Islet precursor cell (in vitro differentiated cells): ENCODE measurements at regions not wholly inside any gene's neighbourhood (a gene's known extent, or its start where the extent isn't known, plus 50 kb on each side); places are given as distances from the start of the nearest gene placed in this dataset.
"Not testable (repeated sequence)": the region's sequence is repeated elsewhere in the genome, so short reads cannot be mapped to it uniquely, and the experiment has no call there.

Experiments
- DNase-seq: peaks from one replicate; pipeline ENCODE4 v3.0.0-alpha.2; 2018

DNA sequence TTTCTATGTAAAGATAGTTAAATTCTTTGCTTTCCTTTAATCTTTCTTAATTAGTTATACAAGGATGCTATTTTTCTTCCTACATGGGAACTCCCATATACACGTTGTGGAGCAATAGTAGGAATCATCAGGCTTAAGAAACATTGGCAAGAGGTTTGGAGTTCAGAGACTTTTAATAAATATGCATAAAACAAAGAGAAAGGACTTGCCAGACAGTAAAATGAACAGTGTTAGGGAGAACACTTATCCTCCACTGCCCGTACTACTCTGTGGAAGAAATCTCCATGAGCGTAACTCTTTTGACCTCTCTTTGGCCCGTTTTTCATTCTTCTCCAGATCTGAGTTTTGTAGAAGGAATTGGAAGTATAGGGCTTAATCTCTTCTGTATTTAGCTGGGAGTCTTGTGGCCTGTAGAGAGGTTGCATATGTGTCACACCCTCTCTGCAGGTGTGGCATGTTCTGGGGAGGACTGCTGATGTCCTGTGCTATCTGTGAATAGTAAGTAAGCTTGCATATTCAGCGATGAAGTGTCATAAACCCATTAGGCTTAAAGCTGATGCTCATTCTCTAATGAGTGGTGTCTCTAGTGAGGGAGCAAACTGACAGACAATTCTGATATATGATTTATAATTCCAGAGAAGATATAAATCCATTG is 455.4 kb upstream of the FAR2 start:
- no peak for DNase-seq

GRCh38 chr12:28698553-28698952 is 450.5 kb upstream of the FAR2 start:
- DNase-seq: no peak

DNA sequence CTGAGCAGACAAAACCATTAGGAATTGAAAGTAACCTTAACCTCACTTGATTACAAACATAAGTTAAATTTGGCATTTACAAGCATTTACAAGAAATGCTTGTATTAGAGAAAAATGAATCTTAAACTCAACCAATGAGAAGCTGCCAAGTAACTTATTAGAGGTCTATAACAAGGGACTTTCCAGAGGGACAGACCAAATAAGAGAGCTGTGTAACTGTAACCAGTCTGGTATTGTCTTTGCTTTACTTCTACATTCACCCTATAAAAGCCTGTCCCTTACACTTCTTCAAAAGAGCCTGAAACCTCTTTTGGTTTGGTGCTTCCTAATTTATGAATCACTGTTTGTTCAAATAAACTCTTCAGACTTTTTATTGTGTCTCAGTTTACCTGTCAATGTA is 450.0 kb upstream of the FAR2 start:
- DNase-seq: no peak

- DNase-seq: no peak
Measured at GRCh38 chr12:28700161-28700560, 448.9 kb upstream of the FAR2 start.

GRCh38 chr12:28704477-28705169 is 444.5 kb upstream of the FAR2 start:
- DNase-seq: no peak

DNA sequence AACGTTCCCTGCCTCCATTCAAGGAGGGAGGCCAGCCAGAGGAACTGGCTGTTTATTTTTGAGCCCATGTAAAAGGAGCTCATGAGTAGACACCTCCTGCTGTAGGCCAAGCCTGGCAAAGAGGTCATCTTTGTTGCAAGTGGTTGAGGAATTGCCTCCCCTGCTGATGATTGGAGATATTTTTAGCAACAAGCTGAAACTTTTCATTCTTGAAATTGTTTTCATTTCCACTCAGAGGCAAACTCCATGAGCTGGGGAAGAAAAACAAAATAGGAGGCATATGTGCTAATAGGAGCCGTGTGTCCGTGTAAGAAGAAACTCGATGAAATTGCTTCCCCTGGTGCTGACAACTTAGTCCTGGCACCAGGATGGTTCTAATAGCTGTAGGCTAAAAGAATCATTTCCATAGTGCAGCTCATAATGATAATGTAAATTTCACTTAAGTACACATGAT is 440.1 kb upstream of the FAR2 start:
- no peak for DNase-seq

- DNase-seq: no peak
Measured at GRCh38 chr12:28709986-28710685, 438.9 kb upstream of the FAR2 start.

DNA sequence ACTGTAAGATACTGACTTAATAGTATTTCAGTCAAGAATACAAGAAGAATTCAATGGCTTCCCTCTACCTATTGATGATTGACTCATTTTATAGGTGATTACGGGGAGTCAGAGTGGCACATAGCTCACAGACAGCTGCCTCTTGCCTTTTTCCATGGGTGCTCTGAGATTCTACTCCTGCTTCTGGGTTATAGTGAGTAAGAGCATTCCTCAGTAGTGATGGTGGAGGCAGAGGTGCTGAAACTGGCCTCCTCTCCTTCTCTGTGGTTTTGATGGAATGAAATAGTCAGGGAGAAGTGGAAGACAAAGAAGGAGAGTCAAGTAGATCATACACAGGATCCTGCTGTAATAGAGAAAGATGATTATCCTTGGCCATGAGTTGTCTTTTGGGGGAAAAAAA is 438.2 kb upstream of the FAR2 start:
- peak; percentile 59 for DNase-seq

GRCh38 chr12:28711421-28711820 is 437.7 kb upstream of the FAR2 start:
- no peak for DNase-seq

- DNase-seq: no peak
Measured at GRCh38 chr12:28742791-28743190, 406.3 kb upstream of the FAR2 start.

DNA sequence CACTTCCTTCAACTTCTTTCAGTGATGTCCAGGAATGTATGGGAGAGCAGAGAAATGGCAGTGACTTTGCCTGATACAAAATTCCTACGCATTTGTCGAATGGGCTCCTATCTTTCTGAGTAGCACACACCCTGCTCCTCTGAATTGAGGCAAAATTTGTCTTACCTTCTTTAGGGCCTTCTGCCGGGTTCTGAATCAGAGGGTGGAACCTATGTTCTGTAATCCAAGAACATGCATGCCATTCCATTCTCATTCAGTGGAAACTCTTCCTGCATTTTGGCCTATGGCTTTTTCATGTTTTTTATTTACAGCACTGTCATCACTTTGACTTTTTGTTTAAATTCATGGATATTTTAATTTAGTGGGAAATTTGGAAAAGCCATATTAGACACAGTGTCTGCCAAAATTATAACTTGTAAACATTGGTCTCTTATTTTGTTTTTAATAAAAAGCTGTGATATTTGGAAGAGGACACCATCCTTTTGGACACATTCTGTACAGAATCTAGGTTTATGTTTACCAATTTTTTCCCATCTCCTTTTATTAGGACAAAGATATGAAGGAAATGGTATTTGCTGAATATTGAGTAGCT is 402.2 kb upstream of the FAR2 start:
- no peak for DNase-seq

DNA sequence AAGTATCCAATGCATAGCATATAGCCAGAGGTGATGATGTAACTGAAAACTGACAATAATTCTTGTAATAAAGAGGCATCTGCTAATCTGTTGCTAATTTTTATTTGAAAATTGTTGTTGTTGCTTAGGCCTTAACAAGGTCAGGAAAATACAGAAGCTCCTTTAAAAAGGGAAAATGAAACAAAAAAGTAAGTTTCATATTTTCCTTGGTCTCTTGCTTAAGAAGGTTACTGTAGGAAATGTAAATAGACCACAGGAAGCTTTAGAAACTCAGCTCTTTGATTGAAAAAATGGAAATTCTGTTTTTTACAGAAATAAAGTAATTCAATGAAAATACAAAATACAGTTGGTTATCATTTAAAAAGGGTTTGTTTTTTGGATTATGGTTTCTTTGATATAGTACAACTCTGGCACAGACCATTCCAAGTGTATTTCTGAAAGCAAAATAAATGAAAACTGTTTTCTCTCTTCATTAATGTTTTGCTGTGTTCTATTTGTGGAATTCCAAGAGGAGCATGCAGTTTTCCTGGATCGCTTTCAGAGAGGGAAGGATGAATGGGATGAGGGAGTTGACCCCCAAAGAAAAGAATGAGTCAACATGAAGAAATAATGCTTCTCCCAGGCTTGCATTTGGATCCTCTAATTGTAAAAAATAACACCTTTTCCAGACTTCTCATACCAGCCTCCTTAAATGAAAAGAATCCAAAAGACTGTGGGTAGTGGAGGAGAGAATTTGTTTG is 398.0 kb upstream of the FAR2 start:
- no peak for DNase-seq

- no peak for DNase-seq
Measured at GRCh38 chr12:28755027-28755426, 394.1 kb upstream of the FAR2 start.

DNA sequence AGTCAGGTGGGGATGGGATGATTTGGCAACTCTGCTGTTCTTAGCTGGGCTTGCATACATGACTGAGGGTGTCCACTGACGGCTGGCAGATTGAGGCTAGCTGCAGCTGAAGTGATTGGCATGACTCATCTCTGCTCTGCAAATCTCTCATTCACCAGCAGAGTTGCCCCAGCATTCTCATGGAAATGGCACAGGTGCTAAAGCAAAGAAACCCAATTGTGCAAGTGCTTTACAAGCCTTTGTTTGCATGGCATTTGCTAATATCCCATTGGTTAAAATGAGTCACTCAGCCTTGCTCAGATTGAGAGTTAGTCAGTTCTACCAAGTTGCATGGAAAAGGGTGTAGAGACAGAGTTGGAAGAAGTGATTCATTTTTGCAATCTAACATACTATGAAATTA is 389.7 kb upstream of the FAR2 start:
- DNase-seq: peak; percentile 69

DNA sequence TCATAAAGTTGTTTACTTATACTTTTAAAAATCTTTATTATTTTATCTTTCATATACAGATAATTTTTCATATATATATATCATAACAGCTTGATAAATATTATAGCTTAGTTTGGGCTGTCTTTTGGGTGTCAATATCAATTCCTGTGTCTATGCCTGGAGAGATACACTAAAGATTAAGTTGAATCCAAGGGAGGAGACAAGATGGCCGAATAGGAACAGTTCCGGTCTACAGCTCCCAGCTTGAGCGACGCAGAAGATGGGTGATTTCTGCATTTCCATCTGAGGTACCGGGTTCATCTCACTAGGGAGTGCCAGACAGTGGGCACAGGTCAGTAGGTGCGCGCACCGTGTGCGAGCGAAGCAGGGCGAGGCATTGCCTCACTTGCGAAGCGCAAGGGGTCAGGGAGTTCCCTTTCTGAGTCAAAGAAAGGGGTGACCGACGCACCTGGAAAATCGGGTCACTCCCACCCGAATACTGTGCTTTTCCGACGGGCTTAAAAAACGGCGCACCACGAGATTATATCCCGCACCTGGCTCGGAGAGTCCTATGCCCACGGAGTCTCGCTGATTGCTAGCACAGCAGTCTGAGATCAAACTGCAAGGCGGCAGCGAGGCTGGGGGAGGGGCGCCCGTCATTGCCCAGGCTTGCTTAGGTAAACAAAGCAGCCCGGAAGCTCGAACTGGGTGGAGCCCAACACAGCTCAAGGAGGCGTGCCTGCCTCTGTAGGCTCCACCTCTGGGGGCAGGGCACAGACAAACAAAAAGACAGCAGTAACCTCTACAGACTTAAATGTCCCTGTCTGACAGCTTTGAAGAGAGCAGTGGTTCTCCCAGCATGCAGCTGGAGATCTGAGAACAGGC is 388.8 kb upstream of the FAR2 start:
- not testable (repeated sequence) for DNase-seq

DNA sequence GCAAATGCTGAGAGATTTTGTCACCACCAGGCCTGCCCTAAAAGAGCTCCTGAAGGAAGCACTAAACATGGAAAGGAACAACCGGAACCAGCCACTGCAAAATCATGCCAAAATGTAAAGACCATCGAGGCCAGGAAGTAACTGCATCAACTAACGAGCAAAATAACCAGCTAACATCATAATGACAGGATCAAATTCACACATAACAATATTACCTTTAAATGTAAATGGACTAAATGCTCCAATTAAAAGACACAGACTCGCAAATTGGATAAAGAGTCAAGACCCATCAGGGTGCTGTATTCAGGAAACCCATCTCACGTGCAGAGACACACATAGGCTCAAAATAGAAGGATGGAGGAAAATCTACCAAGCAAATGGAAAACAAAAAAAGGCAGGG is 387.2 kb upstream of the FAR2 start:
- not testable (repeated sequence) for DNase-seq

- no peak for DNase-seq
Measured at GRCh38 chr12:28766398-28766797, 382.7 kb upstream of the FAR2 start.

- DNase-seq: no peak
Measured at GRCh38 chr12:28767836-28768348, 381.2 kb upstream of the FAR2 start.

DNA sequence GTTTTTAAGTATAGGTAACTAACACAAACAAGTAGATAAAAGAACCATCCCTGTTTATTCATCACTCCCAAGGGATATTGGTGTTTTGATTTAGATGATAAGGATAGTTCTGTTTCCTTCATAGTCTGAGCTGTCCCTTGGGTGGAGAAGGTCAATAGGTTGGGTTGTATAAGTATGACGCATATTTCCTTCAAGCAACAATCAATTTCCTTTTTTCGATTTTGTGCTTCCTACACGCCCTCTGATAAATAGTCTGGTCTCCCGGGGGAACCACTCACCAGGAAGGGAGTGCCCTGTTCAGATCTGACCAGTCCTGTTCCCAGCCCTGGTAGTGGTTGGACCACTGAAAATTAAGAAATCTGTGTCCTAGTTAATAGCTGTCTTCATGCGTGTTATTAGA is 378.8 kb upstream of the FAR2 start:
- no peak for DNase-seq

GRCh38 chr12:28771968-28772367 is 377.1 kb upstream of the FAR2 start:
- DNase-seq: no peak

- no peak for DNase-seq
Measured at GRCh38 chr12:28775556-28775955, 373.5 kb upstream of the FAR2 start.

DNA sequence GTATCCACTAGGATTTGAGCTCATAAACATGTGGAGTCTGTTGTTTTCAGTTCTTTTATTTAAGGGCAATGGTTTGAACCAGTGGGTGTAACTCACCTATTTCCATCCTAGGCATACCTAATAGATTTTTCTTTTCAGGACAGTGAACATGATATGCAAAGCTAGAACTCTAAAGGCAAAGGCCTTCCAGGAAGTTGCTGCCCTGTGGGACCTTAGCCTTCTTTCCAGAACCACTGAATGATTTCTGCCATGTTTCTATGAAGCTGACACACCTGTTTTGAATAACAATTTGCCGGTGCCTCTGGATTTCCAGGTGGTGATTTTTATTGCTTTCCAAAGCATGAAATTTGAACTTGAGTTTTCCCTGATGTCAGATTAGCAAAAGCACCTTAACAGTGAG is 372.9 kb upstream of the FAR2 start:
- DNase-seq: no peak
